A549 (cell line): ENCODE measurements at regions not wholly inside any gene's neighbourhood (a gene's known extent, or its start where the extent isn't known, plus 50 kb on each side); places are given as distances from the start of the nearest gene placed in this dataset.

Experiments used
- BHLHE40 ChIP-seq: IDR thresholded peaks from 2 replicates; pipeline ENCODE4 v1.6.1; 2012; ENCODE audit warnings: low read depth, low read length, inconsistent platforms
- CBX8 ChIP-seq: fragments of 200-600 bp; sonication (generic); IDR thresholded peaks from 2 replicates; pipeline ENCODE4 v1.6.1; 2016
- CHD2 ChIP-seq: fragments of 150-350 bp; IDR thresholded peaks from 2 replicates; pipeline ENCODE4 v1.6.1; 2014; ENCODE audit warnings: low read length; ENCODE audit not compliant: partially characterized antibody
- EP300 ChIP-seq, 2 experiments: fragments of >200 bp; sonication (Bioruptor Twin); formaldehyde crosslinking; IDR thresholded peaks; 2 replicates in 1 of 2; 3 replicates in 1 of 2; pipeline ENCODE4 v1.6.1; 2016 to 2017
- KDM5A ChIP-seq: fragments of 200-600 bp; sonication (generic); IDR thresholded peaks from 2 replicates; pipeline ENCODE4 v1.6.1; 2016; ENCODE audit warnings: antibody characterized with exemption, mild to moderate bottlenecking
- MYC ChIP-seq: IDR thresholded peaks from 2 replicates; pipeline ENCODE4 v1.6.1; 2012; ENCODE audit warnings: mild to moderate bottlenecking, inconsistent platforms, low read length, improper control_type of control experiment, borderline replicate concordance
- POLR2A ChIP-seq: IDR thresholded peaks from 2 replicates; pipeline ENCODE4 v1.6.1; 2012; ENCODE audit warnings: mild to moderate bottlenecking, low read length
- RAD21 ChIP-seq, 2 experiments: fragments of >200 bp in 1 of 2; sonication (Bioruptor Twin) in 1 of 2; formaldehyde crosslinking in 1 of 2; IDR thresholded peaks in 1 of 2; conservative IDR thresholded peaks in 1 of 2; 2 replicates in 1 of 2; 3 replicates in 1 of 2; pipeline ENCODE4 v1.6.1; 2012 to 2018; ENCODE audit warnings: inconsistent platforms in 1 of 2
- RCOR1 ChIP-seq: fragments of 150-350 bp; IDR thresholded peaks from 2 replicates; pipeline ENCODE4 v1.6.1; 2014; ENCODE audit warnings: antibody characterized with exemption, low read length, low read depth
- SREBF2 ChIP-seq: fragments of 450-650 bp; IDR thresholded peaks from 2 replicates; pipeline ENCODE4 v1.6.1; 2014; ENCODE audit warnings: mild to moderate bottlenecking, moderate library complexity
- TP53 ChIP-seq: fragments of 250-450 bp; sonication (Bioruptor Pico); IDR thresholded peaks from 2 replicates; pipeline ENCODE4 v1.5.0; 2021; ENCODE audit warnings: mild to moderate bottlenecking, moderate library complexity
- ZFP36 ChIP-seq: fragments of 450-650 bp; IDR thresholded peaks from 2 replicates; pipeline ENCODE4 v1.6.1; 2014; ENCODE audit warnings: borderline replicate concordance; ENCODE audit not compliant: partially characterized antibody
- TF ChIP-seq, protein P1 (sequence below): fragments of >200 bp; sonication (Bioruptor Twin); formaldehyde crosslinking; IDR thresholded peaks from 3 replicates; pipeline ENCODE4 v1.5.1; 2016
- TF ChIP-seq, protein P2 (sequence below): fragments of 200-600 bp; sonication (generic); IDR thresholded peaks from 2 replicates; pipeline ENCODE4 v1.6.1; 2016; ENCODE audit warnings: antibody characterized with exemption, mild to moderate bottlenecking, moderate library complexity

DNA sequence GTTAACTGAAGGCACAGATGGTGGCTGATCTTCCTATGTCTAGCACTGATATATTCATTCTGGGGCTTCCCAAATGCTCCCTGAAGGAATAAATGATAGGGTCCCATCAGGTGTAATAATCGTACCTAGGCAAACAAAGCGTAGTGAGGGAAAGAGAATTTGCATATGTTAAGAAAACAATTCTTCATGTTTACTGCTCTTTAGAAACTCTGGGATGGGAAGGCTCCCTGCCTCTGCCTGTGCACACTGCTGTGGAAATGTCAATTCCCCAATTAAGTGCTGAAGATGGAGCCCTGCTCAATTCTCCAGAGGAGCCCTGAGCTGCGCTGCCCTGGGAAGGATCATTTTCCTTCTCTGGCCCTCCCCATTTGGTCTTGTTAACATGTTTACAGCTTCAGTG is 380.9 kb upstream of the ADARB2 start:
- TF ChIP-seq, protein P1, sequence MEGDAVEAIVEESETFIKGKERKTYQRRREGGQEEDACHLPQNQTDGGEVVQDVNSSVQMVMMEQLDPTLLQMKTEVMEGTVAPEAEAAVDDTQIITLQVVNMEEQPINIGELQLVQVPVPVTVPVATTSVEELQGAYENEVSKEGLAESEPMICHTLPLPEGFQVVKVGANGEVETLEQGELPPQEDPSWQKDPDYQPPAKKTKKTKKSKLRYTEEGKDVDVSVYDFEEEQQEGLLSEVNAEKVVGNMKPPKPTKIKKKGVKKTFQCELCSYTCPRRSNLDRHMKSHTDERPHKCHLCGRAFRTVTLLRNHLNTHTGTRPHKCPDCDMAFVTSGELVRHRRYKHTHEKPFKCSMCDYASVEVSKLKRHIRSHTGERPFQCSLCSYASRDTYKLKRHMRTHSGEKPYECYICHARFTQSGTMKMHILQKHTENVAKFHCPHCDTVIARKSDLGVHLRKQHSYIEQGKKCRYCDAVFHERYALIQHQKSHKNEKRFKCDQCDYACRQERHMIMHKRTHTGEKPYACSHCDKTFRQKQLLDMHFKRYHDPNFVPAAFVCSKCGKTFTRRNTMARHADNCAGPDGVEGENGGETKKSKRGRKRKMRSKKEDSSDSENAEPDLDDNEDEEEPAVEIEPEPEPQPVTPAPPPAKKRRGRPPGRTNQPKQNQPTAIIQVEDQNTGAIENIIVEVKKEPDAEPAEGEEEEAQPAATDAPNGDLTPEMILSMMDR = no peak
- no peak for TF ChIP-seq MYC
- TF ChIP-seq EP300 (IDR thresholded peaks at IDR 0.05) = no peak
- TF ChIP-seq POLR2A = no peak
- TF ChIP-seq KDM5A = no peak
- TF ChIP-seq CHD2 = no peak
- no peak for TF ChIP-seq ZFP36
- no peak for TF ChIP-seq SREBF2
- no peak for TF ChIP-seq BHLHE40
- no peak for TF ChIP-seq RAD21 (conservative IDR thresholded peaks at IDR 0.05 in 1 of 2, IDR thresholded peaks at IDR 0.05 in 1 of 2)
- TF ChIP-seq, protein P2, sequence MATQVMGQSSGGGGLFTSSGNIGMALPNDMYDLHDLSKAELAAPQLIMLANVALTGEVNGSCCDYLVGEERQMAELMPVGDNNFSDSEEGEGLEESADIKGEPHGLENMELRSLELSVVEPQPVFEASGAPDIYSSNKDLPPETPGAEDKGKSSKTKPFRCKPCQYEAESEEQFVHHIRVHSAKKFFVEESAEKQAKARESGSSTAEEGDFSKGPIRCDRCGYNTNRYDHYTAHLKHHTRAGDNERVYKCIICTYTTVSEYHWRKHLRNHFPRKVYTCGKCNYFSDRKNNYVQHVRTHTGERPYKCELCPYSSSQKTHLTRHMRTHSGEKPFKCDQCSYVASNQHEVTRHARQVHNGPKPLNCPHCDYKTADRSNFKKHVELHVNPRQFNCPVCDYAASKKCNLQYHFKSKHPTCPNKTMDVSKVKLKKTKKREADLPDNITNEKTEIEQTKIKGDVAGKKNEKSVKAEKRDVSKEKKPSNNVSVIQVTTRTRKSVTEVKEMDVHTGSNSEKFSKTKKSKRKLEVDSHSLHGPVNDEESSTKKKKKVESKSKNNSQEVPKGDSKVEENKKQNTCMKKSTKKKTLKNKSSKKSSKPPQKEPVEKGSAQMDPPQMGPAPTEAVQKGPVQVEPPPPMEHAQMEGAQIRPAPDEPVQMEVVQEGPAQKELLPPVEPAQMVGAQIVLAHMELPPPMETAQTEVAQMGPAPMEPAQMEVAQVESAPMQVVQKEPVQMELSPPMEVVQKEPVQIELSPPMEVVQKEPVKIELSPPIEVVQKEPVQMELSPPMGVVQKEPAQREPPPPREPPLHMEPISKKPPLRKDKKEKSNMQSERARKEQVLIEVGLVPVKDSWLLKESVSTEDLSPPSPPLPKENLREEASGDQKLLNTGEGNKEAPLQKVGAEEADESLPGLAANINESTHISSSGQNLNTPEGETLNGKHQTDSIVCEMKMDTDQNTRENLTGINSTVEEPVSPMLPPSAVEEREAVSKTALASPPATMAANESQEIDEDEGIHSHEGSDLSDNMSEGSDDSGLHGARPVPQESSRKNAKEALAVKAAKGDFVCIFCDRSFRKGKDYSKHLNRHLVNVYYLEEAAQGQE = no peak
- TF ChIP-seq TP53 (CRISPR knock-in tag) = no peak
- no peak for TF ChIP-seq CBX8
- TF ChIP-seq RCOR1 = no peak
